ENCODE measurements at regions not wholly inside any gene's neighbourhood (a gene's known extent, or its start where the extent isn't known, plus 50 kb on each side); places are given as distances from the start of the nearest gene placed in this dataset.
A peak's percentile ranks its signal among the peaks of the same experiment; 100 is the strongest.

DNA sequence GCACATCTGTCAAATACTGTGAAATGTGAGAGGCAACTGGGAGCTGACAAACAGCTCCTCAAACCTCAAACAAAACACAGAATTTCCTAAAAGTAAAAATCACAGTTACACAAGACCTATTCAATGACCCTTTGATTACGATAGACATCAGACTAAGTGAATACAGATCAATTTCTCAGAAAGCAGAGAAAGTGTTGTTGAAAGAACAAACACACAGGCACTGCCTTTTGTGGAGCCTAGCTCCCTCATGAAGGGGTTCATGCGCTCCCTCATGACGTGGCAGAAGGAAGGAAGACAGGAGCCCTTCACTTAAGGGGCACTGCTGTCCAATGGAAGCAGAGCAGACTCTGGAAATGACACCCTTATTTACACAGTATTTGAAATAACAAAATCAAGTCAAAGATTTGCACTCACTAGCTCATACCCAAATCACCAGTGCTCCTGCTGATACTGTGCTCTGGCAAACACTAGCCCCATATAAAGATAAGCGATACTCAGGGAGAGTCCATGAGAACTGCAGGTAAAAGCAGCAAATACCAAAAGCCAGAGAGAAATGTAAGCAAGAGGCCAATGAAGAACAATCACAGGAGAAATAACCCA is 144.9 kb downstream of the KLF12 start:
- H3K27ac ChIP-seq (ENCODE audit: low read length): no peak overlapping the region
- H3K36me3 ChIP-seq (ENCODE audit: control insufficient read depth, insufficient read depth, low read length): no peaks in the 10 kb centered on the region
- WGBS (ENCODE audit: insufficient coverage, low lambda C conversion rate): 29% methylated on average over 1 of the region's 4 CpGs
- H3K9me3 ChIP-seq (ENCODE audit: control insufficient read depth, low read depth, low read length): no peaks in the 10 kb centered on the region
- no peaks in the 10 kb centered on the region for H3K27me3 ChIP-seq (ENCODE audit: control insufficient read depth, insufficient read depth, low read length)
- peak in 1 of 2 donors; percentile 20 for DNase-seq
- H3K4me3 ChIP-seq (ENCODE audit: low read length): no peak overlapping the region
- no peaks in the 10 kb centered on the region for H3K4me1 ChIP-seq (ENCODE audit: control insufficient read depth, insufficient read depth, low read length)

DNA sequence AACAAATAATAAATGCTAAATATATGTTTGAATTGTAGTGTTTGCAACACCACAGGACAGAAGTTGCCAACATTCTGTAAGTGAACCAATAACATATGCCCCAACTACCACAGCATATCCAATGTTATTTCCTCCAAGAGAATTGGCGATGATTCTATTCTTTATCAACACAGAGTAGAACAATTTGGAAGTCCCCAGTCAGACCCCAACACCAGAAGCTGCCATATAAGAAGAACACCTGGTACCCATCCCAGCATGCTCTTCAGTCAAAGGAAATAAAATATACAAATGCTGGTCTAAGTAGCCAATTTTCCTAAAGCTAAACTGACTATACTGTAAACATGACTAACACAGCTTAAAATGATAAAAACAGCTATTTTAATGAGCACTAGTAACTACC is 145.7 kb downstream of the KLF12 start:
- Histone ChIP-seq H3K36me3 (ENCODE audit: control insufficient read depth, insufficient read depth, low read length) (no peaks in the 10 kb centered on the region), H3K4me1 (ENCODE audit: control insufficient read depth, insufficient read depth, low read length) (no peaks in the 10 kb centered on the region), H3K27me3 (ENCODE audit: control insufficient read depth, insufficient read depth, low read length) (no peaks in the 10 kb centered on the region), H3K9me3 (ENCODE audit: control insufficient read depth, low read depth, low read length) (no peaks in the 10 kb centered on the region), H3K4me3 (ENCODE audit: low read length) (no peak overlapping the region), H3K27ac (ENCODE audit: low read length) (no peak overlapping the region)
- DNase-seq: no peak
- no CpG with 5 or more reads among the region's 1 CpG for WGBS (ENCODE audit: insufficient coverage, low lambda C conversion rate)

DNA sequence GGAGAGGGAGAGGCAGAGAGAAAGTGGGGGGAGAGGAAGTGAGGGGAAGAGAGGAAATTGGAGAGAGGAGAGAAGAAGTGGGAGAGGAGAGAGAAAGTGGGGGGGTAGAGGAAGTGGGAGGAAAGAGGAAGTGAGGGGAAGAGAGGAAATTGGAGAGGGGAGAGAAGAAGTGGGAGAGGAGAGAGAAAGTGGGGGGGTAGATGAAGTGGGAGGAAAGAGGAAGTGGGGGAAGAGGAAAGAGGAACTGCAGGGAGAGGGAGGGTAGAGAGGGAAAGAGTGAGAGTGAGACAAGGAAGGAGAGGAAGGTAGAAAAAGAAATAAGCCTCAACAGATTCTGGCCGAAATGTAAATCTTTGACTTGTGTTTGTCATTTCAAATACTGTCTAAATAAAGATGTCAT is 146.6 kb downstream of the KLF12 start:
- Histone ChIP-seq H3K4me1 (ENCODE audit: control insufficient read depth, insufficient read depth, low read length) (no peaks in the 10 kb centered on the region), H3K4me3 (ENCODE audit: low read length) (no peak overlapping the region), H3K36me3 (ENCODE audit: control insufficient read depth, insufficient read depth, low read length) (no peaks in the 10 kb centered on the region), H3K27ac (ENCODE audit: low read length) (no peak overlapping the region), H3K9me3 (ENCODE audit: control insufficient read depth, low read depth, low read length) (no peaks in the 10 kb centered on the region), H3K27me3 (ENCODE audit: control insufficient read depth, insufficient read depth, low read length) (no peaks in the 10 kb centered on the region)
- WGBS (ENCODE audit: insufficient coverage, low lambda C conversion rate): 100% methylated on average over 1 of the region's 1 CpG
- DNase-seq: no peak

DNA sequence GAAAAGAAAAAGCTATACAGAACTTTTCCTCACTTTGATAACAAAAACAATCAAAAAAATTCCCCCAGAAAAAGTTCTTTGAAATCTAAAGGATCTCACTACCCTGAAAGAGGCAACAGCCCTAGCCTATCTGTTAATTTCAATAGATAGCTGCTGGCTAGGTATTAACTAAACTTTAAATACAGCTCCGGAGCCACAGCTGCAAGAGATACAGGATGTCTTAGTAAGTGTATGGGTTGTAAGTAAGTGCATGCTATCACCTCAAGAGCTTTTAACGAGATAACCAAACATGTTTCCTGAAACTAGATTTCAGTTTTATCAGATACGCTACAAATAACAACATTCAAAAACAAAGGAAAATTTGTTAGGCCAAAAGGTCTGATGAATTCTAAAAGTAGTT is 148.4 kb downstream of the KLF12 start:
- H3K36me3 ChIP-seq (ENCODE audit: control insufficient read depth, insufficient read depth, low read length): no peaks in the 10 kb centered on the region
- H3K27me3 ChIP-seq (ENCODE audit: control insufficient read depth, insufficient read depth, low read length): no peaks in the 10 kb centered on the region
- no peak overlapping the region for H3K4me3 ChIP-seq (ENCODE audit: low read length)
- no peak for DNase-seq
- no peak overlapping the region for H3K27ac ChIP-seq (ENCODE audit: low read length)
- no peaks in the 10 kb centered on the region for H3K4me1 ChIP-seq (ENCODE audit: control insufficient read depth, insufficient read depth, low read length)
- H3K9me3 ChIP-seq (ENCODE audit: control insufficient read depth, low read depth, low read length): no peaks in the 10 kb centered on the region
- no CpG with 5 or more reads among the region's 3 CpGs for WGBS (ENCODE audit: insufficient coverage, low lambda C conversion rate)

DNA sequence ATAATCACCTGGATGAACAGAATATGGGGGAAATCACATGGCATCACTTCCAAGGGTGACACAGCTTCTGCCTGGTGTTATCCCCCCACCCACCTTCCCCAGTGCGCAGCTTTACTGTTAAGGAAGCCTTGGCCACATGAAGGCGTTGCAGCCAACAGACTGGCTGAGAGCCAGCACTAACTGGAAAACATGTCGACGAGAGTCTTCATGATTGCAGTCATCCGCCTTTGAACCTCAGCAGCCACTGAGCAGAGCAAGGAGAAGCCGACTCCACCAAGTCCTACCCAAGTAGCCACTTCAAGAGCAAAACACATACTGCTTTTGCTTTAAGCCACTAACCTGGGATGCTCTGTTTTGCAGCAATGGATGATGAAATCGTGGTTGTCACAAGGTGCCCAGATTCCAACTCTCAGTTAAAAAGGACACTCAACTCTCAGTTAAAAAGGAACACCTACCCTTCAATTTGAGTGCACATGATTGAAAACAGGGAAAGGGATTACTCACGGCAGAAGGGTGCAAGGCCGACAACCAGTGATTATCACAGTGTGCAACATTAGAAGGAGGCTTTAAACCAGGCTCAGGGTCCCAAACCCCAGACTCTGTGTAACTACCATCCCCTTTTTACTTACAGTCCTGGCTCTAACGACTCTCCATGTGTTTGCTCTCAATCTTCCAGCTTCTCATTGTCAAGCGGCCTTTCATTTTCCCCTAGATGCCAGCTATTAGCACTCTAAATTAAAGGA is 149.1 kb downstream of the KLF12 start:
- Histone ChIP-seq H3K9me3 (ENCODE audit: control insufficient read depth, low read depth, low read length) (no peaks in the 10 kb centered on the region), H3K27ac (ENCODE audit: low read length) (no peak overlapping the region), H3K27me3 (ENCODE audit: control insufficient read depth, insufficient read depth, low read length) (no peaks in the 10 kb centered on the region), H3K4me1 (ENCODE audit: control insufficient read depth, insufficient read depth, low read length) (no peaks in the 10 kb centered on the region), H3K4me3 (ENCODE audit: low read length) (no peak overlapping the region), H3K36me3 (ENCODE audit: control insufficient read depth, insufficient read depth, low read length) (no peaks in the 10 kb centered on the region)
- DNase-seq: no peak
- WGBS (ENCODE audit: insufficient coverage, low lambda C conversion rate): no CpG with 5 or more reads among the region's 11 CpGs

DNA sequence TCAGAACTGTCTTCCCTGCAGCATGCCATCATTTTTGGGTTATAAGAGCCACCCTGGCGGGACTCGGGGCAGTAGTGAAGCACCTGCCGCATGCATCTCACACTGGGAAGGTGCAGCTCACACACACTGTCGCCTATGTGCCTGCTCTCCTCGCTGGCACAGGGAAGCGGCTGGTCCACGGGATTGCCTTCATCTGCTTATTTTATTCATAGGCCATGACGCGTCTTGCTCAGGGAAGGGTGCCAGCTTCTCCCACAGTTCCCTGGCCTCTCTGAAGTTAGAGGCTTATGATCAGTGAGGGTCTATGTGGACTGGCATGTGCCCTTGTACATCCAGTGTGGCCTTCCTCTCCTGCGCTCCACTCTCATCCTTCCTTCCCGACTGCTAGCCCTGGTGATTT is 150.0 kb downstream of the KLF12 start:
- Histone ChIP-seq H3K4me1 (ENCODE audit: control insufficient read depth, insufficient read depth, low read length) (no peaks in the 10 kb centered on the region), H3K4me3 (ENCODE audit: low read length) (no peak overlapping the region), H3K9me3 (ENCODE audit: control insufficient read depth, low read depth, low read length) (no peaks in the 10 kb centered on the region), H3K36me3 (ENCODE audit: control insufficient read depth, insufficient read depth, low read length) (no peaks in the 10 kb centered on the region), H3K27me3 (ENCODE audit: control insufficient read depth, insufficient read depth, low read length) (no peaks in the 10 kb centered on the region), H3K27ac (ENCODE audit: low read length) (no peak overlapping the region)
- WGBS (ENCODE audit: insufficient coverage, low lambda C conversion rate): no CpG with 5 or more reads among the region's 11 CpGs
- no peak for DNase-seq

DNA sequence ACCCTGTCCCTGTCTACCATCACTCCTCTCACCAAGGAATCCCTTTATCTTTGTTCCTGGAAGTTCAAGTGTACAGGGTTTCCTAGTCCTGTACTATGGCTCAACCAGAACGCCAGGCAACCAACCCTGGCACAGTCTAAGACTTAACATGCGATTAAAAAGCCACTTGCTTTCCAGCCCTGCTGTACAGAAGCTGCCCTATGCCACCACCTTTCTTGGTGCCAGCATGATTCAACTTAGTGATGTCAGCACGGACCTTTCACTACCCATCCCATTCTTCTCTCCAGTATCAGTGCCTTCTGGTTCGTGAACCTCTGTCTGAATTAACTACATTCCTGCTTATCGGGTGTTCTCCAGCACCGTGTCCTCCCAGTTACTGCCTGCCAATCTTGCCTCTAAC is 151.1 kb downstream of the KLF12 start:
- Histone ChIP-seq H3K4me3 (ENCODE audit: low read length) (no peak overlapping the region), H3K9me3 (ENCODE audit: control insufficient read depth, low read depth, low read length) (no peaks in the 10 kb centered on the region), H3K27ac (ENCODE audit: low read length) (no peak overlapping the region), H3K4me1 (ENCODE audit: control insufficient read depth, insufficient read depth, low read length) (no peaks in the 10 kb centered on the region), H3K36me3 (ENCODE audit: control insufficient read depth, insufficient read depth, low read length) (no peaks in the 10 kb centered on the region), H3K27me3 (ENCODE audit: control insufficient read depth, insufficient read depth, low read length) (no peaks in the 10 kb centered on the region)
- 100% methylated on average over 2 of the region's 6 CpGs for WGBS (ENCODE audit: insufficient coverage, low lambda C conversion rate)
- no peak for DNase-seq

DNA sequence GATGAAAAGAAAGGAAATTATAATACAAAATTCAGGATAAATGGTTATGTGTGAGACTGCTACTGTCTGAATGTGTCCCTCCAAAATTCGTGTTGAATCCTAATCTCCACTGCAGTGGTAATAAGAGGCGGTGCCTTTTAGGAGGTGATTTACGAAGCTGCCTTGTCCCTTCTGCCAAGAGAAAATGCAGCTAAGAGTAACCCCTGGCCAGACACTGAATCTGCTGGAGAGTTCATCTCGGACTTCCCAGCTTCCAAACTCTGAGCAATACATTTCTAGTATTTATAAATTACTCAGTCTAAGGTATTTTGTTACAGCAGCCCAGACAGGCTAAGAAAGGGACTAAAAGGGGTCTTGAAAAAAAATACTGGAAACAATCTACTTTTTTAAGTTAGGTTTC is 152.6 kb downstream of the KLF12 start:
- no peaks in the 10 kb centered on the region for H3K4me1 ChIP-seq (ENCODE audit: control insufficient read depth, insufficient read depth, low read length)
- H3K36me3 ChIP-seq (ENCODE audit: control insufficient read depth, insufficient read depth, low read length): no peaks in the 10 kb centered on the region
- H3K27ac ChIP-seq (ENCODE audit: low read length): no peak overlapping the region
- no peak overlapping the region for H3K4me3 ChIP-seq (ENCODE audit: low read length)
- no CpG with 5 or more reads among the region's 4 CpGs for WGBS (ENCODE audit: insufficient coverage, low lambda C conversion rate)
- no peak for DNase-seq
- no peaks in the 10 kb centered on the region for H3K9me3 ChIP-seq (ENCODE audit: control insufficient read depth, low read depth, low read length)
- no peaks in the 10 kb centered on the region for H3K27me3 ChIP-seq (ENCODE audit: control insufficient read depth, insufficient read depth, low read length)

DNA sequence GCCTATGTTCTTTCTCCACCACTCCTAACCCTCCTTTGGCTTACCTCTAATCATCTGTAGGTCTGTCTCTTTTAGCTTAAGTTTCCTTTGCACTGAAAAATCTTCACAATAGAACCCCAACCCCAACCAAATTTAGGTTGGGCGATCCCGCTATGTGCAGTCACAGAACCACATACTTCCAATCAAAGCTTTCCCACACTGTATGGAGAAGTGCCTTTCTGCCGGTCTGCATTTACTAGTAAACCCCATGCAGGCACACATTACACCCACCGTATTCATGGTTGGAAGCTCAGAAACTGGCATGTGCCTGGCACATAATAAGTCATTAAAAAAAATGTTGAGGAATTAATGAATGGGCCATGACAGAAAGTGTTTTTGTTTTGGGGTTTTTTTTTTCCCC is 158.4 kb downstream of the KLF12 start:
- no peaks in the 10 kb centered on the region for H3K9me3 ChIP-seq (ENCODE audit: control insufficient read depth, low read depth, low read length)
- H3K27ac ChIP-seq (ENCODE audit: low read length): no peak overlapping the region
- no CpG with 5 or more reads among the region's 4 CpGs for WGBS (ENCODE audit: insufficient coverage, low lambda C conversion rate)
- no peaks in the 10 kb centered on the region for H3K27me3 ChIP-seq (ENCODE audit: control insufficient read depth, insufficient read depth, low read length)
- DNase-seq: no peak
- H3K4me3 ChIP-seq (ENCODE audit: low read length): no peak overlapping the region
- no peaks in the 10 kb centered on the region for H3K4me1 ChIP-seq (ENCODE audit: control insufficient read depth, insufficient read depth, low read length)
- no peaks in the 10 kb centered on the region for H3K36me3 ChIP-seq (ENCODE audit: control insufficient read depth, insufficient read depth, low read length)

DNA sequence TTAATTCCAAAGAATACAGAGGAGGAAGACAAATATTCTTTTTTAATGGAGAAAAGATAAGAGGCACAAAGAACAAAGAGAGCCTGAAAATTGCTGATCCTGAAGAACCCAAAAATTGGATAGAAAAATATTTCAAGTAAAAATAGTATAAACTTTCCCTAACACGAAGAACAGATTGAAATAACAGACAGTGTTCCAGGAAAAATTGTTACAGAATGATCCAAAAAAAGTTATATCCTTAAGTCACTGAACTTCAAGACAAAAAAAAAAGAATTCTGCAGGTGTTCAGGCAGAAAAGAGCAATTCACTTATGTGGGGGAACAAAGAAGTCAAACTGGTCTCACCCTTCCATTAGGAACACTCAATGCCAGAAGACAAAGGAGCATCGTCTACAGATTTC is 160.2 kb downstream of the KLF12 start:
- no peak overlapping the region for H3K27ac ChIP-seq (ENCODE audit: low read length)
- H3K9me3 ChIP-seq (ENCODE audit: control insufficient read depth, low read depth, low read length): no peaks in the 10 kb centered on the region
- no peaks in the 10 kb centered on the region for H3K27me3 ChIP-seq (ENCODE audit: control insufficient read depth, insufficient read depth, low read length)
- H3K4me1 ChIP-seq (ENCODE audit: control insufficient read depth, insufficient read depth, low read length): no peaks in the 10 kb centered on the region
- no peaks in the 10 kb centered on the region for H3K36me3 ChIP-seq (ENCODE audit: control insufficient read depth, insufficient read depth, low read length)
- 100% methylated on average over 1 of the region's 2 CpGs for WGBS (ENCODE audit: insufficient coverage, low lambda C conversion rate)
- no peak overlapping the region for H3K4me3 ChIP-seq (ENCODE audit: low read length)
- no peak for DNase-seq

DNA sequence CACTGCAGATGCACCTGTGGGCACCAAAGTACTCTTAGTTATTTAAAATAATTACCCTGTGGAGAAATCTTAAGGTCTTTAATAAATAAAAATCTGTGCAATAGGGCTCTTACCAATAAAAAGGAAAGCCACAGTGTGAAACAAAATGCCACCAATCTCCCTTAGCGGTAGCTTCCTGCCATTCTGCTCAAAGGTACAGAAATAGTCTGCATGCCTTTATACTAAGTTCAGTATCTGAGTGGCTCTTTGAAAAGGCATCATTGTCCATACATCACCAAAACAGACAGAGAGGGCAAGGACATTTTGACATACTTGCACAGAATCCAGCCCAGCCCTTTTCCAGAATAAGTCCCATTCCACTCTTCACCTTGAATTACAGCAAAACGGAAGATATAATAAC is 161.0 kb downstream of the KLF12 start:
- no CpG with 5 or more reads among the region's 2 CpGs for WGBS (ENCODE audit: insufficient coverage, low lambda C conversion rate)
- no peaks in the 10 kb centered on the region for H3K27me3 ChIP-seq (ENCODE audit: control insufficient read depth, insufficient read depth, low read length)
- H3K36me3 ChIP-seq (ENCODE audit: control insufficient read depth, insufficient read depth, low read length): no peaks in the 10 kb centered on the region
- DNase-seq: no peak
- H3K4me3 ChIP-seq (ENCODE audit: low read length): no peak overlapping the region
- no peaks in the 10 kb centered on the region for H3K4me1 ChIP-seq (ENCODE audit: control insufficient read depth, insufficient read depth, low read length)
- H3K27ac ChIP-seq (ENCODE audit: low read length): no peak overlapping the region
- H3K9me3 ChIP-seq (ENCODE audit: control insufficient read depth, low read depth, low read length): no peaks in the 10 kb centered on the region
